NCI-H2196 (cell line): ENCODE measurements at regions not wholly inside any gene's neighbourhood (a gene's known extent, or its start where the extent isn't known, plus 50 kb on each side); places are given as distances from the start of the nearest gene placed in this dataset.
"Not testable (repeated sequence)": the region's sequence is repeated elsewhere in the genome, so short reads cannot be mapped to it uniquely, and the experiment has no call there.

Experiments used
- DNase-seq: peaks from one replicate; lab custom pipeline; 2025; ENCODE audit not compliant: unreplicated experiment; lab: John Stamatoyannopoulos, UW

DNA sequence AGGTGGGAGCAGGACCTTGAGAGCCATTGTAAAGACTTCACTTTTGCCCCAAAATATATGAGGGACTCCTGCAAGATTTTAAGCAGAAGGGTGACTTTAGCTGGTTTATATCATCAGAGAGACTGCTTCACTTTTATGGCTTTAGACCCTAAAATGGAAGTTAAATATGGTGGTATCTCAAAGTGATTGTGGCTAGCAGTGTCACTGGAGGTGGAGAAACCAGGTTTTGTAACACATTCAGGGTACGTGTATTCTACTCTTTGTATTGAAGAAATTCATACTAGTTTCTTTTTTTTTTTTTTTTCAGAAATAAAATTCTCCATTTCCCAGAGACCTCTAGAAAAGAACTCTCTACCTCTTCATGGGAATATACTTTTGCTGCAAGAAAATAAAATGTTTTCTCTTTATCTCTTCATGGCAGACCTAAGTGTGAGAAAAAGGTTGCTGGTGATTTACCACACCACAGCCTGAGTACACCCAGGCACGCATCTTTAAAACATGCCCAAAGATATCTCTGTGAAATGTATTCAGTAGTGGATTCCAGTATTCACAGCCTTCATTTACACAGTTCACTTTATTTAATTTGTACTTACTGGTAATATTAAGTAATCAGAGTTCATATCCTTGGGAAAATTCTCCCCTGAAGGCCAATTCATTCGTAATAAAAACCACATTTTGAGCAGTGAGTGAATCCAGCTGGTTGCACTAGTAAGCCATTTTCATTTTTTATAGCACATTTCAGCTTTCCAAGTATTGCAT lies 74.3 kb upstream of the GUCY1A1 start:
- no peak for DNase-seq

DNA sequence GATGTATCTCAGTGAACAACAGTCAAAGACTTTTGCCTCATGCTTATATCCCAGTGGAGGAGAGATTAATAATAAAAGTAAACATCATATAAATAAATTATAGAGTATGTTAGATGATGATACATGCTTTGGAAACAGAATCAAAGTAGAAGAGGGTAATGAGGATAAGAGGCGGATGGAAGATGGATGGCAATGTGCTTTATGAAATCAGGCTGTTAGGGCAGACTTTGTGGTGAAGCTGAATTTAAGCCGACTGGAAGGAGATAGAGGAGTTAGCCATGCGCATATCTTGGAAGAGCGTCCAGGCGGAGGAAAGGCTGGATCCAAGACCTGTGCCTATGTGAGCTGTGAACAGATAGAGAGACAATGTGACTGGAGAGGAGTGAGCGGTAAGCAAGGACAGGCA lies 74.9 kb upstream of the GUCY1A1 start:
- no peak for DNase-seq

DNA sequence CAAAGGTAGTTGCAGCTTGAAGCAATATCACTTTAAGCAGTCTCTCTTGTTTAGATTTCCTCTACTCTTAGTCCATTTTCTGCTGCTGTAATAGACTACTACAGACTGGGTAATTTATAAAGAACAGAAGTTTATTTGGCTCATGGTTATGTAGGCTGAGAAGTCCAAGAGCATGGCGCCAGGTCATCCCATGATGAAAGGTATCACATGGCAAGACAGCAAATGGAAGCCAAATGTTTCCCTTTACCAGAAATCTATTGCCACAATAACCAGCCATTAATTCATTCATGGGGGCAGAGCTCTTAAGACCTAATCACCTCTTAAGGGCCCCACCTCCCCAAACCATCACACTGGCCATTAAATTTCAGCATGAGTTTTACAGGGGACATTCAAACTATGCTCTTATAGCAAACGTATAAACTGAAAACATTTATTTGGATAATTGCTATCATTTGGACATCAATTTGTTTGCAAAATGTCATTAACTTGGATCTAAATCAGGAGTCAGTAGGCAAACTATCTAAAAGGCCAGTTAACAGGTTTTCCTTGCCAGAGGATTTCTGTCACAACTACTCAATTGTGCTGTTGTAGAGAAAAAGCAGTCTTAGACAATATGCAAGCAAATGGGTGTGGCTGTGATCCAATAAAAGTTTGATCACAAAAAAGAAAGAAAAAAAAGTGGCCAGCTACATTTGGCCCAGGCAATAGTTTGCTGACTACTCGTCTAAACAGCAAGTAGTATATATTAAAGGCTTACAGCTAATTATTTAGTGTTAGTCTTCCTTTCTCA lies 75.7 kb upstream of the GUCY1A1 start:
- DNase-seq, result no peak

DNA sequence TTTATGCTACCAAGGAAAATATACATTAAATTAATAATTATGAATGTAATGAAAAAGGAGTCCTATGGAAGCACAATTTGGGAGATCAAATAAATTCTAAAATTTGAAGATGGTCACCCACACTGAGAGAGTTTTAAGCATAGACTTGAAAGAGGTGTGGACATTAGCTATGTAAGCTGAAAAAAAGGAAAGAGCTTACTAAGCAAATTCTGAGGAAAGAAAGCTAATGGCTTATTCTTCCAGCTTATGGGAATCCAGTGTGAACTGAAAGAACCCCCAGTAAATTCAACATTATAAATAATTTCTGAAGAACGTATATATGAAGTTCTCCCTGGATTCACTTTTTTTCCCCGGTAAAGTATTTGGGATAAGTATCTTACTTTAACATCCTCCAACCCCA lies 78.2 kb upstream of the GUCY1A1 start:
- DNase-seq, result no peak

DNA sequence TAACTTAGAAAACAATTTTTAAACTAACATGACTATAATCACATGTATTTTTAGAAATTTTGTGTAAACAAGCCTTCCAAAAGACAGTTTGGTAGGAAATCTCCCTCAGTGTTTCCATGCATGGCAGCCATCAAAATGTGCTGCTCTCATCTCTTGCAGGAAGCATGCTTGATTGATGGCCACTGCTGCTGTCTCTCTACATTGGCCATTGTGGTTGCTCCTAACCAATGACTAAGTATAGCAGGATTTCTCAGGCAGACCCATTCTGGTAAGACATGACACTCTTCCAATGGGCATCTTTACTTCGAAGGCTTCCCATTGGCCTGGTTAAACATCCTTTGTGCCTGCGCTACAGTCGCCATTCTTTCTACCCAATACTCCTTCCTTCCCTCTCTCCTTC lies 78.9 kb upstream of the GUCY1A1 start:
- DNase-seq, result no peak

DNA sequence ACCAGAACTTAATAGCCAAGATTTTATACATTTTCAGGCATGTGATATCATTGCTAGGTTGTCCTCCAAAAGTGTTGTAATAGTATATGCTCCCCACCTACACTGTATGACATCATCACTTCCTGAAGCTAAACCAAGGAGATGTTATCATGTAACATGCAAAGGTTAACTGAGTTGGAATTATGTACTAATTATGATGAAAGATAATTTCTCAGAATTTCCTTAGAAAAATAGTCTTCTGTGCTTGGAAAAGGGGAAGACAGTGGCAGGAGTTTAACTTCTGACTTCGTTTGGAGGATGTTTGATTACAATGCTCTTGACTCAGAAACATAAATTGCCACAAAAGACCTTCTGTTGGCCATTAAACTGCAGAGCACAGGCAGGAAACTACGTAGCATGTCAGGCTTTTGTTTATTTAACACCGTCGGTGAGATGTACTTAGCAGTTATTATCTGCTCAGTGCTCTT lies 83.6 kb upstream of the GUCY1A1 start:
- DNase-seq, result peak; percentile 7

DNA sequence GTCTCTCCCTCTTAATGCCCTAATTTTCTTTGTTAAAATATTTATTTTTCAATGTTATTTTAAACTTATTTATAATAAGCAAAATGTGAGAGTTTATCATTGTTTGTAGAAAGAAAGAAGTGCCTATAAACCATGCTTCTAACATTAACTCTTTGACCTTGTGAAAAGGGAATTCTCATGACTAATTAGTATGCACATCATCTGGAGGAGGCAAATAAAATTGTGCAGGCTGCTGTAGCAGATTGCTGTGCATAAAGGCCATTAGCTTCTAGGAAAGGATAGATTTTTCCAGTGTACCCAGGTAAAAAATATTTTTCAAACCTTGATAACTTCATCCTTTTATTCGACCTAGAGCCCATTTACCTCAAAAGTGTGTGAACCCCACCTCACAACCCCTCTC lies 84.6 kb upstream of the GUCY1A1 start:
- DNase-seq, result no peak

DNA sequence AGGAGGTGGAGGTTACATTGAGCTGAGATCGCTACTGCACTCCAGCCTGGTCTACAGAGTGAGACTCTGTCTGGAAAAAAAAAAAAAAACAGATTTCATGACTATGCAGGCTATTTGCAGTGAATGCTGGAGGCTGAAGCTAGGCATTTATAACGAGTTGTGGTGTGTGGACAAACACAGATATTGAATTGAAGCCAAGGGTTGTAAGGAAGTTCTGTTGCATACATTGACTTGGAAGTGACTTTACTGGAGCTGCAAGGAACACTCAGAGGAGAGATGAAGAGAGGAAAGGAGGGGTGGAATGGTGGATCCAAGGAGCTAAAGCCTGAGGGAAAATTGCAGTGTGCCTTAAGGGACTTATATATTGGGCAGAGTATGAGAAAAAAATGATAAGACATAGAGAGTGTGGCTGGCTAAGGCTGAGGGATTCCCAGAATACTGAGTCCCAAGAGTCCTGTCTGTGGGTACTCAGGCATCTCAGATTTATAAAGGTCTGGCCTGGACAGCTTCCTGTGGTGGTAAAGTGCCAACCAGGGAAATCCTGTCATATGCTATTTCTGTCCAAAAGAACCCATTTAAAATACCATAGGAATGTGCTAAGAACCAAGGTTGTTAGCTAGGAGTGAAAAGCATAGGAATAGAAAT lies 87.8 kb upstream of the GUCY1A1 start:
- DNase-seq, result no peak

DNA sequence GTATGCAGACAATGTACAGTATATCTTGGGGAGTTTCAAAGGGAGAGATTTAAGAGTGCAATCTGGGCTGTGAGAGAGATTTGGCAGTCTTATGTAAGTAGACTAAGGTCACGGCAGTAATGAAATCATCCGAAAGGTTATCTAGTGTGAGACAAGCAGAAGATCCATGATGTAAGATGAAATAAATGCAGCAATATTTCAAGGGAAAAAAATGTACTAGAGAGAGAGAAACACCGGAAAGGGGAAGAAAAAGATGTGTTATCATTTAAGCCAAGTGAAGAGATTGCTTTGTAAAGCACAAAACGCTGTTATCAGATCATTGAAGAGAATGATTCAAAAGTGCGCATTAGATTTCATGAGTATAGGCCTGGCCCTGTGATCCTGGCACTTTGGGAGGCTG lies 88.4 kb upstream of the GUCY1A1 start:
- no peak for DNase-seq

DNA sequence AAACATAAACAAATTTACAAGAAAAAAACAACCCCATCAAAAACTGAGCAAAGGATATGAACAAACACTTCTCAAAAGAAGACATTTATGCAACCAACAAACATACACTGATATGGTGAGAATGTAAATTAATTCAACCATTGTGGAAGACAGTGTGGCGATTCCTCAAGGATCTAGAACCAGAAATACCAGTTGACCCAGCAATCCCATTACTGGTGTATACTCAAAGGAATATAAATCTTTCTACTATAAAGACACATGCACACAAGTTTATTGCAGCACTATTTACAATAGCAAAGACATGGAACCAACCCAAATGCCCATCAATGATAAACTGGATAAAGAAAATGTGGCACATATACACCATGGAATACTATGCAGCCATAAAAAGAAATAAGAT lies 92.3 kb upstream of the GUCY1A1 start:
- DNase-seq, result not testable (repeated sequence)

DNA sequence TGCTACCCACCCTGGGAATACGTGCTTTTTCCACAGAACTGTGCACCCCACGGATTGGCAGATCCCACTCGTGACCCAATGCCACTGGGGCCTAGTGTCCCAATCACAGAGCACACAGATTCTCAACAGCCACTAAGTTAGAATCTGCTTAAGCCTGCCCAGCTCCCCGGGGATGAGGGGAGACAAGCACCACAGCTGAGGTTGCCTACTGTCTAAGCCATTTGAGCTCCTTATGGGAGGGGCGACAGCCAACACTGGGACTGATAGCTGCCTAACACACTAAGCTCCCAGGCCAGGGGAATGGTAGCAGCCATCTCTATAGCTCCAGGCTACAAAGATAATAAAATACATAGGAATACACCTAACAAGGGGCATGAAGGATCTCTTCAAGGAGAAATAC lies 93.5 kb upstream of the GUCY1A1 start:
- no peak for DNase-seq

DNA sequence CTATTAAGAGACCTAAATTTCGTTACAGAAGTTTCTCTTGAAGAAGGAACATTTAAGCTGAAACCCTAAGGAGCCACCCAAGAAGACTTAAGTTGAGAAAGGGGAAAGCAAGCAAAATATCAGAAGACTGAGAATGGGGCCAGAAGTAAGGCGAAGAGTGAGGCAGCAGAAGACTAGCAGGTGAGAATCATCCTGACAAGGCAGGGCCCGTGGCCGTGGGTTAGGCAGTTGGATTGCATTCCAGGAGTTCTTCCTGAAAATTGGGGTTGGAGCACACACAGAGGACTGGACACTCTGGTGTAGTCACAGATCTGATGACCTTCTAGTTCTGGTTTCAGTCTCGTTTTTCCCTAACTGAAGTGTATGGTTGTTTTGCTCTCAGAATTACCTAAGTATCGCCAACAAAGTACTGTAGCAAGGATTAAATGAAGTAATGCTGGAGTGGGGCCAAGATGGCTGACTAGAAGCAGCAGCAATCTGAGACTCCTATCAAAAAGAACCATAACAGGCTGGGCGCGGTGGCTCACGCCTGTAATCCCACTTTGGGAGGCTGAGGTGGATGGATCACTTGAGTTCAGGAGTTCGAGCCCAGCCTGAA lies 94.4 kb upstream of the GUCY1A1 start:
- DNase-seq, result no peak

DNA sequence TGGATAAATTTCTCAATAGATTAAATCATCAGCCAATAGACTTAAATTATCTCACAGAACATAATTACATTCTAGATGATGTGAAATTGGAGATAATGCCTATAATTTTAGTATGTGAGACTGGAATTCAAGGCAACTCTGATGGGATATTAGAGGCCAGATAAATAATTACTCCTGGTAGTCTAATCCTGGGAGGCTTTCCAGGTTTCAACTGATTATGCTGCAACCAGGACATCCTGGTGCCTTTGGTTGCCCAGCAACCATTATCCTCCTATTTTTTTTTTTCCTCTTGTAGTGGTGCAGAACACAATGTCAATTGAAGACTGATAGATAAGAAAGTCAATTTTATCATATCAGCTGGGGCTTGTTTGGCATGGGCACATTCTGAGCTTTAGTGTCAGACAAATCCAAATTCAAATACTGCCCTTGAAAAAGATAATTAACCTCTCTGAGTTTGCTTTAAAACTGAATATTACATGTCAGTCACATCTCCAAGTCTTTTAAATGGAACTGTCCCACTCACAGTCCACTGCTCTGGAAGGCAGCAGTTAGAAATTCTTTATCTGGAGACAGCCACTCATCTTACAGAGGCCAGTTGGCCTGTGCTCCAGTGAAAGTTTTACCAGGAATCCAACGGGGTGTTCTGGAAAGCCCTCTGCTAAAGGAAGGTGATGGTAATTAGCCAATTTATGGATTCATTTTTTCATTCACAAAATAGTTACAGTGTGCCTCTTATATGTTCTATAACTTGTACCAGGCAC lies 95.3 kb upstream of the GUCY1A1 start:
- no peak for DNase-seq

DNA sequence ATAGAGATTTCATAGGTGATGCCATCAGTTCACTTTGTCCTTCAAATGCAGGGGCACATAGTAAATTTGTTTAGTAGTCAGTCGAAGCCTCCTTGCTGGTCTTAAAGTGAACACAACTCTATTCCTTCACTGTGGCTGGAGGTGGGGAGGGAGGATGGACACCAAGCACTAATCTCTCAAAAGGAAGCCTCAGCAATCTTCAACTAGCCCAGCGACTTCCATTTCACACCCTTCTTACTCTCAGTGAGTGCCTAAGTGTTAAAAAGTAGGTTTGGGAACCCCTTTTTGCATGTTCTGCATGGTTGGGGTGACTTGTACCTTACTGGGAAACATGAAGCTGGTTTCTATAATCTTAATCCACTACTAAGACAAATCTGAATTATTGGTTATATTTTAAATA lies 96.0 kb upstream of the GUCY1A1 start:
- DNase-seq, result no peak

DNA sequence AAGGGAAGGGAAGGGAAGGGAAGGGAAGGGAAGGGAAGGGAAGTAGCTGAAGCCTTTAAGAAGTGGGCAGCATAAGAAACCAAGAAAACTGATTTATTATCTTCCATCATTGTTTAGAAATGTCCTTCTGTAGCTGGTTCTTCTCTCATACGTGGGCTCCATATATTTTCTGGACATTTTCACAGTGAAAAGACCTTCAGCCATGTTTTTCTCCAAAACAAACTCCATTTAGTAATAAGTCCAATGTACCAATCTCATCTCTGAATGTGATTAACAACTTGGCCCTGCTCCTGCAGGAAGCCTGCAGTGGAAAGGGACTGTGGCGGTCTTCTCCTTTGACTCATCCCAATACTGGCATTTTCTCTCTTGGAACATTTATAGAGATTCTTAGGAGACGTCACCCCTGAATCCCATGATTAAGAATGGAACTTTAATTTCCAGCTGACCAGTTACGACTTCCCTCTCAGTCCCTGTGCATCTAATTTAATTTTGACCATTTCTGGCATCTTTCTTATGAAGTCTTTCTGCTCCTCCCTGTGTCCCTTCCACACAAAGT lies 96.6 kb upstream of the GUCY1A1 start:
- DNase-seq, result no peak

DNA sequence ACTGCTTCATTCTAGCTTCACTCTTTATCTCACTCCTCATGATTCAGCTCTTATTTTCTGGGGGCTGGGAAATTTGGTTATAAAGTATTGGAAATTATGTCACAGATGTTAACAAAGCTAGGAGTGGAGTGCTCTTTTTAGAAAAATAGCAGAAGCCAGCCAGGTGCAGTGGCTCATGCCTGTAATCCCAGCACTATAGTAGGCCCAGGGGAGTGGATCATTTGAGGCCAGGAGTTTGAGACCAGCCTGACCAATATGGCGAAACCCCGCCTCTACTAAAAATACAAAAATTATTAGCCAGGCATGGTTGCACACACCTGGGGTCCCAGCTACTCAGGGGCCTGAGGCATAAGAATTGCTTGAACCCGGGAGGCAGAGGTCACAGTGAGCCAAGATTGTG lies 97.2 kb upstream of the GUCY1A1 start:
- DNase-seq, result no peak

DNA sequence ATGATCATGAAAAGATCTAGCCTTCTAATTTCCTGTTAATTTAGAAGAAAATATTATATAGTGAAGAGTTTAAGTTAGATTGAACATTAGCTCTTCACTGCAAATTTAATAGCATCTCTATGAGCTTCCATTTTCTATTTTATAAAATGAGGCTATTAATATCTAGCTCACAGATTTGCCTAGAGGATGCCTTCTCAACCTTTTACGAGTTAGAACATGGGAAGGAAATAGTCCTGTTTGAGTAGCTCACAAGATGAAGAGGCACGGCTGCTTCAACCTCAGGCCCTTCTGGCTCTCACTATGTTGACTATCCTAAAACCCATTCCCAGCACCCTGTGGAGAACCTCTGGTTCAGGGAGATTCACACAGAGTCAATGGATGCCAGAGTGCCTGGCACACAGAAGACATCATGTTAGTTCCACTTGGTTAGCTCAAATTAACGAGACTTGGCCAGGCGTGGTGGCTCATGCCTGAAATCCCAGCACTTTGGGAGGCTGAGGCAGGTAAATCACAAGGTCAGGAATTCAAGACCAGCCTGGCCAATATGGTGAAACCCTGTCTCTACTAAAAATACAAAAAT lies 97.9 kb upstream of the GUCY1A1 start:
- DNase-seq, result no peak

DNA sequence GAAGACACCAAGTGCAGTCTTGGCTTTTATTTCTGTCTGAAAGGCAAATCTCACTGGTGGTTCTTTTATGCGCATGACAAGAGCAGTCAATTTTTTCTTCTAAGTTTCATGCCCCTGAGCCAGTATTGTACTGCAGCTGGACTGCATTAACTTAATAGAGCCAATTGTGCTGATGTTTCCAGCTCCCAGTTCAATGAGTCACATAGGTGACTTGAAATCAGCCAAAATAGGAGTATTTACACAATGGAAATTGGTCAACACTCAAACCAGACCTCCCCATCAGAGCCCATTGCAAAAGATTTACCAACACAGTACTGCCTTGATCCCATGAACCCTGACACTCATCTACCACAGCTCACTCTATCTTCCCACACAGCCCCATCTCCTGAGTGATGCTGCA lies 100.3 kb upstream of the GUCY1A1 start:
- DNase-seq, result no peak

DNA sequence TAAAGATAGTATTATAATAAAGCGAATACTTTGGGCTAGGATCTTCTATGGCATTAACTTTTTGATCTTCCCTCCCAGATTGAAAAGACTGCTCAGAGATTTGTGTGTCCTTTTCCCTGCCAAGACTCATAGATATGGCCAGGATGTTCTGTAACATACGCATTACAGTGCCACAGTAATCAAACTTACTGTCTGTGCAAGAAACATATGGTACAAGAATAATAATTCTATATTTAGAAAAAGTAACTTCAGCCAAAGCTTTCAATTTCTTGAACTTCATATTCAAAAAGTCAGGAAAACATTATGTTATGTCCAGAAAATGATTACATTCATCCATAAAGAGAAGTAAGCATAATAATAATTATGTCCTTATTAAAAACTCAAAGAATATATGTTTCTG lies 100.9 kb upstream of the GUCY1A1 start:
- no peak for DNase-seq

DNA sequence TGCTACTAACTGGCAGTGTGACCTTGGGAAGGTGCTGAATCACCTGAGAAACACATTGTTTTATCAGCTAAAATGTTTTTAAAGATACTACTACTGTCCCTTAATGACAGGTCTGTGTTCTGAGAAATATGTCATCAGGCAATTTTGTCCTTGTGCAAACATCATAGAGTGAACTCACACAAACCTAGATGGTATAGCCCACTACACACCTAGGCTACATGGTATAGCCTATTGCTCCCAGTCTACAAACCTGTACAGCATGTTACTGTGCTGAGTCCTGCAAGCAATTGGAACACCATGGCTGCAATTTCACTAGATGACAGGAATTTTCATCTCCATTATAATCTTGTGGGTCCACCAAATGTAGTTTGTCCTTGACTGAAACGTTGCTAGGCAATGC lies 101.3 kb upstream of the GUCY1A1 start:
- no peak for DNase-seq
